ENCODE measurements at regions not wholly inside any gene's neighbourhood (a gene's known extent, or its start where the extent isn't known, plus 50 kb on each side); places are given as distances from the start of the nearest gene placed in this dataset.

GRCh38 chr7:22563621-22564241 is 63.7 kb upstream of the STEAP1B start:
- DNase-seq (ENCODE audit: extremely low read depth, insufficient read length), result no peak
- no peak for TF ChIP-seq CTCF (IDR thresholded peaks at IDR 0.05; ENCODE audit: insufficient read depth, low read length, poor library complexity, severe bottlenecking)
- peak overlapping the region; percentile 34 for H3K4me3 ChIP-seq (replicated peaks; ENCODE audit: low read depth, low read length)

DNA sequence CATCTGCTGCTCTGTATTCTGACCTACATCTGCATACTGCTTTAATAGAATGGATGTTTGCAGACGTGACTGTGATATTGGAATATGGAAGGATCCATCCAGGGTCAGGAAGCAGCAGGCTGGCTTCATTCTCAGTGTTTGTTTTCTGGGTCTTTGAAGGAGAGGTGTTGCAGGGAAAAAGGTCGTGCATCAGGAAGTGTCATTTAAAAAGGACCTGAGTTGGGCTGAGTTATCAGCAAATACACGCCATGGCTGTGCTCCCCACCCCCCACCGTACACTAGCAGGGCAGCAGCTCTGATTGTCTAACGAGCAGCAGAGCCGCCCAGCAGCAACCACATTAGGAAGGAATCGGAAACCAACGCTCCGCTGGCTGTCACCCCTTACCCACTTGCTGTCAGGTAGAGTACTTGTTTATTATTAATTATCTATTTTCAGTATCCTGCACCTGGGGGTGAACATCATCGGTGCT is 63.1 kb upstream of the STEAP1B start:
- Histone ChIP-seq H3K27me3 (replicated peaks; ENCODE audit: control insufficient read depth, insufficient read depth, low read length) (no peaks in the 10 kb centered on the region), H3K36me3 (ENCODE audit: control insufficient read depth, insufficient read depth, low read length) (no peaks in the 10 kb centered on the region), H3K4me3 (replicated peaks; ENCODE audit: low read depth, low read length) (peak overlapping the region; percentile 34)
- DNase-seq (ENCODE audit: extremely low read depth, insufficient read length), result no peak
- TF ChIP-seq CTCF (IDR thresholded peaks at IDR 0.05; ENCODE audit: insufficient read depth, low read length, poor library complexity, severe bottlenecking), result no peak

More at GRCh38 chr7:22563621-22564241, 63.7 kb upstream of the STEAP1B start:
- Histone ChIP-seq H3K36me3 (ENCODE audit: control insufficient read depth, insufficient read depth, low read length) (no peaks in the 10 kb centered on the region), H3K27me3 (replicated peaks; ENCODE audit: control insufficient read depth, insufficient read depth, low read length) (no peaks in the 10 kb centered on the region)

GRCh38 chr7:22561895-22562593 is 62.1 kb upstream of the STEAP1B start:
- H3K36me3 ChIP-seq (ENCODE audit: control insufficient read depth, insufficient read depth, low read length), result no peaks in the 10 kb centered on the region
- H3K27me3 ChIP-seq (replicated peaks; ENCODE audit: control insufficient read depth, insufficient read depth, low read length), result no peaks in the 10 kb centered on the region
- TF ChIP-seq CTCF (IDR thresholded peaks at IDR 0.05; ENCODE audit: insufficient read depth, low read length, poor library complexity, severe bottlenecking), result no peak
- no peak for DNase-seq (ENCODE audit: extremely low read depth, insufficient read length)
- H3K4me3 ChIP-seq (replicated peaks; ENCODE audit: low read depth, low read length), result no peak overlapping the region

GRCh38 chr7:22561321-22561811 is 61.4 kb upstream of the STEAP1B start:
- DNase-seq (ENCODE audit: extremely low read depth, insufficient read length), result no peak
- no peak for TF ChIP-seq CTCF (IDR thresholded peaks at IDR 0.05; ENCODE audit: insufficient read depth, low read length, poor library complexity, severe bottlenecking)
- H3K36me3 ChIP-seq (ENCODE audit: control insufficient read depth, insufficient read depth, low read length), result no peaks in the 10 kb centered on the region
- H3K27me3 ChIP-seq (replicated peaks; ENCODE audit: control insufficient read depth, insufficient read depth, low read length), result no peaks in the 10 kb centered on the region
- no peak overlapping the region for H3K4me3 ChIP-seq (replicated peaks; ENCODE audit: low read depth, low read length)

- no peak for DNase-seq (ENCODE audit: extremely low read depth, insufficient read length)
- H3K27me3 ChIP-seq (replicated peaks; ENCODE audit: control insufficient read depth, insufficient read depth, low read length), result no peaks in the 10 kb centered on the region
- peak; percentile 80 for TF ChIP-seq CTCF (IDR thresholded peaks at IDR 0.05; ENCODE audit: insufficient read depth, low read length, poor library complexity, severe bottlenecking)
- H3K4me3 ChIP-seq (replicated peaks; ENCODE audit: low read depth, low read length), result no peak overlapping the region
- H3K36me3 ChIP-seq (ENCODE audit: control insufficient read depth, insufficient read depth, low read length), result no peaks in the 10 kb centered on the region
Measured at GRCh38 chr7:22559829-22560489, 60.0 kb upstream of the STEAP1B start.
